Suprapubic skin (tissue), 3 donors: ENCODE measurements at regions not wholly inside any gene's neighbourhood (a gene's known extent, or its start where the extent isn't known, plus 50 kb on each side); places are given as distances from the start of the nearest gene placed in this dataset.

Experiments
- CTCF ChIP-seq, 2 donors: fragments of 200-600 bp in 1 of 2; fragments of 450-650 bp in 1 of 2; sonication (generic) in 1 of 2; IDR thresholded peaks; one replicate each; pipeline ENCODE4 v1.5.1; 2016 to 2019; ENCODE audit warnings: antibody characterized with exemption in 2 of 2, mild to moderate bottlenecking in 1 of 2, moderate library complexity in 1 of 2
- EP300 ChIP-seq: sonication (generic); formaldehyde crosslinking; IDR thresholded peaks from one replicate; pipeline ENCODE4 v1.6.1; 2017; ENCODE audit warnings: antibody characterized with exemption

GRCh38 chr13:53216773-53217172 lies 188.2 kb downstream of the OLFM4 start:
- TF ChIP-seq CTCF (IDR thresholded peaks at IDR 0.05): no peak
- TF ChIP-seq EP300: no peak
